Body of pancreas (tissue), 4 donors: ENCODE measurements at regions not wholly inside any gene's neighbourhood (a gene's known extent, or its start where the extent isn't known, plus 50 kb on each side); places are given as distances from the start of the nearest gene placed in this dataset.

Experiments
- ATAC-seq: fragments of 150-250 bp; one replicate; pipeline ENCODE4 v1.9.1; 2016
- DNase-seq, 4 donors: peaks; one replicate each; pipeline ENCODE4 v3.0.0-alpha.2; 2019
- H3K27ac ChIP-seq, 4 donors: fragments of 200-600 bp; sonication (generic); 1 replicate in 3 of 4; 2 replicates in 1 of 4; pipeline versions ENCODE4 v1.5.1 to v1.6.1; 2016 to 2019; ENCODE audit warnings: mild to moderate bottlenecking in 1 of 4, mixed read lengths in 1 of 4, moderate library complexity in 1 of 4
- H3K27me3 ChIP-seq, 2 donors: fragments of 200-600 bp; sonication (generic); one replicate each; pipeline ENCODE4 v1.6.0; 2016; ENCODE audit warnings: mild to moderate bottlenecking in 1 of 2
- H3K36me3 ChIP-seq, 2 donors: fragments of 200-600 bp; sonication (generic); replicated peaks in 1 of 2; 2 replicates each; pipeline ENCODE4 v1.5.1; 2016; ENCODE audit warnings: low read depth in 2 of 2; ENCODE audit not compliant: insufficient read depth in 1 of 2
- H3K4me1 ChIP-seq: fragments of 200-600 bp; sonication (generic); one replicate; pipeline ENCODE4 v1.6.0; 2016
- H3K4me3 ChIP-seq, 2 donors: fragments of 200-600 bp; sonication (generic); 1 replicate in 1 of 2; 2 replicates in 1 of 2; pipeline ENCODE4 v1.5.1; 2016 to 2019
- H3K9me3 ChIP-seq, 3 donors: fragments of 200-600 bp; sonication (generic); 1 replicate in 2 of 3; 2 replicates in 1 of 3; pipeline ENCODE4 v1.5.1; 2016
- CTCF ChIP-seq, 7 experiments: fragments of 450-650 bp in 4 of 7; fragments of 200-600 bp in 3 of 7; sonication (generic) in 3 of 7; IDR thresholded peaks; one replicate each; pipeline ENCODE4 v1.5.1; 2016 to 2019; ENCODE audit warnings: antibody characterized with exemption in 7 of 7
- POLR2A ChIP-seq, 3 donors: fragments of 450-650 bp; IDR thresholded peaks; one replicate each; pipeline ENCODE4 v1.6.1; 2016; ENCODE audit warnings: antibody characterized with exemption in 3 of 3, mild to moderate bottlenecking in 2 of 3
- WGBS, 2 donors: methylation state at CpG; one replicate each; pipeline ENCODE4 v1.1.5; 2017; 5-methylcytosine and 5-hydroxymethylcytosine counted together
- intact Hi-C: fragments of 100-400 bp; cut with DNase I; formaldehyde crosslinking; loops from one replicate; pipeline ENCODE4 v1.15.1; 2023

- Histone ChIP-seq H3K9me3 (no peaks in the 10 kb centered on the region), H3K27ac (peak overlapping the region; percentile 37 to 93 (median 82)), H3K27me3 (no peaks in the 10 kb centered on the region), H3K4me1 (peaks cover 53% of the 10 kb centered on the region), H3K4me3 (no peak overlapping the region), H3K36me3 (no peaks in the 10 kb centered on the region)
- WGBS, 2 donors: 25 to 26% methylated on average over 8 of the region's 8 CpGs
- DNase-seq (peak; percentile 32 to 57 (median 39)), ATAC-seq (peak; percentile 51)
- TF ChIP-seq CTCF (IDR thresholded peaks at IDR 0.05): peak in 6 of 7 experiments; percentile 29 to 68 (median 64)
- no peak for TF ChIP-seq POLR2A (IDR thresholded peaks at IDR 0.05)
- intact Hi-C loops: no loop called here
Measured at GRCh38 chr10:61835069-61835945, 66.2 kb upstream of the ARID5B start.

GRCh38 chr10:61835946-61836887, 65.3 kb upstream of the ARID5B start:
- DNase-seq: no peak
- no peaks in the 10 kb centered on the region for H3K27me3 ChIP-seq
- H3K27ac ChIP-seq: peak overlapping the region; percentile 44 to 93 (median 82)
- peak; percentile 47 for ATAC-seq
- no peaks in the 10 kb centered on the region for H3K9me3 ChIP-seq
- 11 to 14% methylated on average over 6 of the region's 6 CpGs for whole genome bisulfite sequencing, 2 donors
- no peaks in the 10 kb centered on the region for H3K36me3 ChIP-seq
- intact Hi-C loops: no loop called here
- TF ChIP-seq POLR2A (IDR thresholded peaks at IDR 0.05) (no peak), CTCF (IDR thresholded peaks at IDR 0.05) (no peak)
- no peak overlapping the region for H3K4me3 ChIP-seq
- H3K4me1 ChIP-seq: peaks cover 59% of the 10 kb centered on the region

- 10 to 15% methylated on average over 4 of the region's 4 CpGs for WGBS, 2 donors
- no peak for TF ChIP-seq CTCF (IDR thresholded peaks at IDR 0.05)
- no peak for TF ChIP-seq POLR2A (IDR thresholded peaks at IDR 0.05)
- intact Hi-C loops: no loop called here
- Histone ChIP-seq H3K36me3 (no peaks in the 10 kb centered on the region), H3K4me1 (peaks cover 59% of the 10 kb centered on the region), H3K27me3 (no peaks in the 10 kb centered on the region), H3K27ac (peak overlapping the region; percentile 76 to 93 (median 82)), H3K9me3 (no peaks in the 10 kb centered on the region), H3K4me3 (no peak overlapping the region)
- DNase-seq: no peak
- ATAC-seq: peak; percentile 85
Measured at GRCh38 chr10:61836888-61837754, 64.4 kb upstream of the ARID5B start.

- WGBS, 2 donors: 10% methylated on average over 5 to 6 of the region's 6 CpGs
- intact Hi-C loops: no loop called here
- ATAC-seq (no peak), DNase-seq (no peak)
- Histone ChIP-seq H3K27me3 (no peaks in the 10 kb centered on the region), H3K4me3 (no peak overlapping the region), H3K4me1 (peaks cover 59% of the 10 kb centered on the region), H3K27ac (peak overlapping the region; percentile 76 to 93 (median 82)), H3K9me3 (no peaks in the 10 kb centered on the region), H3K36me3 (no peaks in the 10 kb centered on the region)
- TF ChIP-seq POLR2A (IDR thresholded peaks at IDR 0.05) (no peak), CTCF (IDR thresholded peaks at IDR 0.05) (no peak)
Measured at GRCh38 chr10:61837755-61838171, 63.7 kb upstream of the ARID5B start.
